ENCODE measurements at regions not wholly inside any gene's neighbourhood (a gene's known extent, or its start where the extent isn't known, plus 50 kb on each side); places are given as distances from the start of the nearest gene placed in this dataset.

- no peak for TF ChIP-seq EZH2 (IDR thresholded peaks at IDR 0.05)
- TF ChIP-seq POLR2AphosphoS5 (IDR thresholded peaks at IDR 0.05; ENCODE audit: borderline replicate concordance, low read depth, low read length), result no peak
- no peak for TF ChIP-seq FOXP2 (optimal IDR thresholded peaks at IDR 0.05; ENCODE audit: control extremely low read depth, extremely low read length, insufficient read depth)
Observed at GRCh38 chr2:217090884-217091283, 231.0 kb upstream of the TNP1 start.

All from SK-N-MC (cell line).